ENCODE measurements at regions not wholly inside any gene's neighbourhood (a gene's known extent, or its start where the extent isn't known, plus 50 kb on each side); places are given as distances from the start of the nearest gene placed in this dataset.

DNA sequence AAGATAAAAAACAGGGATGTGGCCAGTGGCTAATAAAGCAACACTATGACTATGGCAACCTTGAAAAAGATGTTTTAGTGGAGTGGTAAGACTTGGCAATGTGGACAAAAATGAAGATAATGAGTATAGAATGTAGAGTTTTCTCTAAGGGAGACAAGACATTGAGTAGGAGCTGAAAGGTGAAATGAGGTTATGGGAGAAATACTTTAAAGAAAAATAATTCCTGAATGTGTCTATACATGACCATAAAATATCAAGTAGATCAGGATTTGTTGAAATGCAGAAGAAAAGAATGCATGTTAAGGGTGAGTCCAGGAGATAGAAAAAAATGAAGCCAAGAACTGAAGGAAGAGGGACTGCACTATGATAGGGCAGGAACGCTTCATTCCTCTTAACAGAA lies 101.6 kb upstream of the CARD18 start:
- TF ChIP-seq EZH2 (IDR thresholded peaks at IDR 0.05; ENCODE audit: borderline replicate concordance, low read depth, low read length, severe bottlenecking): no peak
- TF ChIP-seq, protein P1, sequence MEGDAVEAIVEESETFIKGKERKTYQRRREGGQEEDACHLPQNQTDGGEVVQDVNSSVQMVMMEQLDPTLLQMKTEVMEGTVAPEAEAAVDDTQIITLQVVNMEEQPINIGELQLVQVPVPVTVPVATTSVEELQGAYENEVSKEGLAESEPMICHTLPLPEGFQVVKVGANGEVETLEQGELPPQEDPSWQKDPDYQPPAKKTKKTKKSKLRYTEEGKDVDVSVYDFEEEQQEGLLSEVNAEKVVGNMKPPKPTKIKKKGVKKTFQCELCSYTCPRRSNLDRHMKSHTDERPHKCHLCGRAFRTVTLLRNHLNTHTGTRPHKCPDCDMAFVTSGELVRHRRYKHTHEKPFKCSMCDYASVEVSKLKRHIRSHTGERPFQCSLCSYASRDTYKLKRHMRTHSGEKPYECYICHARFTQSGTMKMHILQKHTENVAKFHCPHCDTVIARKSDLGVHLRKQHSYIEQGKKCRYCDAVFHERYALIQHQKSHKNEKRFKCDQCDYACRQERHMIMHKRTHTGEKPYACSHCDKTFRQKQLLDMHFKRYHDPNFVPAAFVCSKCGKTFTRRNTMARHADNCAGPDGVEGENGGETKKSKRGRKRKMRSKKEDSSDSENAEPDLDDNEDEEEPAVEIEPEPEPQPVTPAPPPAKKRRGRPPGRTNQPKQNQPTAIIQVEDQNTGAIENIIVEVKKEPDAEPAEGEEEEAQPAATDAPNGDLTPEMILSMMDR (IDR thresholded peaks at IDR 0.05; ENCODE audit: borderline replicate concordance, extremely low read depth, low read length, poor library complexity, severe bottlenecking): no peak

Data from DND-41 (cell line).